SK-N-SH (cell line): ENCODE measurements at regions not wholly inside any gene's neighbourhood (a gene's known extent, or its start where the extent isn't known, plus 50 kb on each side); places are given as distances from the start of the nearest gene placed in this dataset.

Experiments
- CTCF ChIA-PET: fragments of 300-600, 350-600 bp; formaldehyde crosslinking; extraction: SDS; loops from one replicate; lab custom pipeline; 2021; lab: Yijun Ruan, JAX
- POLR2A ChIA-PET: fragments of 350-600 bp; sonication (Branson Sonifier 250); formaldehyde crosslinking; extraction: SDS; loops from one replicate; lab custom pipeline; 2020; ENCODE audit warnings: antibody characterized with exemption, inconsistent platforms; lab: Yijun Ruan, JAX
- DNase-seq: peaks from one replicate; pipeline ENCODE4 v3.0.0; 2012
- H2AFZ ChIP-seq: fragments of 200-600 bp; sonication (generic); 2 replicates; pipeline ENCODE4 v1.8.1; 2016; ENCODE audit warnings: antibody characterized with exemption, mild to moderate bottlenecking, low read depth
- H3F3A ChIP-seq: fragments of 200-600 bp; sonication (generic); replicated peaks from 2 replicates; pipeline ENCODE3; 2016; ENCODE audit warnings: antibody characterized with exemption, mild to moderate bottlenecking; ENCODE audit not compliant: insufficient read depth
- H3K27ac ChIP-seq, 2 experiments: fragments of 200-500 bp in 1 of 2; fragments of 200-600 bp in 1 of 2; sonication (Bioruptor generic) in 1 of 2; sonication (generic), shearing (Covaris generic) in 1 of 2; 2 replicates each; pipeline versions ENCODE4 v1.5.1 to v1.6.1; 2014 to 2016; ENCODE audit warnings: low read depth in 2 of 2, inconsistent platforms in 1 of 2, low read length in 1 of 2, mild to moderate bottlenecking in 1 of 2, mixed read lengths in 1 of 2
- H3K27me3 ChIP-seq: fragments of 200-600 bp; sonication (generic), shearing (Covaris generic); 2 replicates; pipeline ENCODE4 v1.6.1; 2016; ENCODE audit warnings: mixed run types; ENCODE audit not compliant: insufficient read depth
- H3K36me3 ChIP-seq, 2 experiments: fragments of 200-500 bp in 1 of 2; fragments of 200-600 bp in 1 of 2; sonication (Bioruptor generic) in 1 of 2; sonication (generic) in 1 of 2; replicated peaks in 1 of 2; 2 replicates each; pipeline versions ENCODE3 to v1.5.1; 2014 to 2016; ENCODE audit warnings: low read length in 1 of 2, mild to moderate bottlenecking in 1 of 2; ENCODE audit not compliant: insufficient read depth in 2 of 2, control insufficient read depth in 1 of 2
- H3K4me1 ChIP-seq, 2 experiments: fragments of 200-500 bp in 1 of 2; fragments of 200-600 bp in 1 of 2; sonication (Bioruptor generic) in 1 of 2; sonication (generic), shearing (Covaris generic) in 1 of 2; 2 replicates each; pipeline versions ENCODE4 v1.5.1 to v1.6.1; 2014 to 2016; ENCODE audit warnings: low read depth in 1 of 2, low read length in 1 of 2, mixed run types in 1 of 2; ENCODE audit not compliant: insufficient read depth in 2 of 2, control insufficient read depth in 1 of 2
- H3K4me2 ChIP-seq: fragments of 200-600 bp; sonication (generic), shearing (Covaris generic); 2 replicates; pipeline ENCODE4 v1.6.1; 2017; ENCODE audit warnings: mixed run types
- H3K4me3 ChIP-seq, 2 experiments: fragments of 200-500 bp in 1 of 2; fragments of 200-600 bp in 1 of 2; sonication (Bioruptor generic) in 1 of 2; sonication (generic), shearing (Covaris generic) in 1 of 2; 2 replicates each; pipeline versions ENCODE4 v1.5.1 to v1.8.1; 2014 to 2016; ENCODE audit warnings: low read depth in 2 of 2, inconsistent platforms in 1 of 2, low read length in 1 of 2, mild to moderate bottlenecking in 1 of 2, mixed read lengths in 1 of 2, moderate library complexity in 1 of 2
- H3K79me2 ChIP-seq: fragments of 200-600 bp; sonication (generic); 2 replicates; pipeline ENCODE4 v1.8.1; 2017; ENCODE audit warnings: mild to moderate bottlenecking; ENCODE audit not compliant: insufficient read depth
- H3K9ac ChIP-seq: fragments of 200-600 bp; sonication (generic); 2 replicates; pipeline ENCODE4 v1.6.1; 2017; ENCODE audit warnings: mixed run types
- H3K9me2 ChIP-seq: fragments of 200-600 bp; sonication (generic); 2 replicates; pipeline ENCODE4 v1.6.1; 2017; ENCODE audit warnings: mixed run types
- H3K9me3 ChIP-seq: fragments of 200-600 bp; sonication (generic); 2 replicates; pipeline ENCODE4 v1.6.1; 2017; ENCODE audit warnings: mixed run types, mild to moderate bottlenecking, moderate library complexity
- H4K20me1 ChIP-seq: fragments of 200-600 bp; sonication (generic); 2 replicates; pipeline ENCODE4 v1.6.1; 2017; ENCODE audit warnings: mild to moderate bottlenecking, mixed run types; ENCODE audit not compliant: insufficient read depth
- CHD2 ChIP-seq: fragments of 150-350 bp; IDR thresholded peaks from 2 replicates; pipeline ENCODE4 v1.6.1; 2018; ENCODE audit warnings: low read length; ENCODE audit not compliant: partially characterized antibody
- EP300 ChIP-seq, 2 experiments: IDR thresholded peaks; 2 replicates each; pipeline versions ENCODE4 v1.4.0 to v1.6.1; 2012; ENCODE audit warnings: borderline replicate concordance in 1 of 2, low read depth in 1 of 2, low read length in 1 of 2
- FOXM1 ChIP-seq: IDR thresholded peaks from 2 replicates; pipeline ENCODE4 v1.4.0; 2012; ENCODE audit warnings: low read depth, mild to moderate bottlenecking
- GATA2 ChIP-seq: sonication (generic); formaldehyde crosslinking; IDR thresholded peaks from 2 replicates; pipeline ENCODE4 v1.5.0; 2020; ENCODE audit warnings: mild to moderate bottlenecking, missing genetic modification reagents
- JUND ChIP-seq: IDR thresholded peaks from 2 replicates; pipeline ENCODE4 v1.4.0; 2012
- RAD21 ChIP-seq: IDR thresholded peaks from 2 replicates; pipeline ENCODE4 v1.6.1; 2012; ENCODE audit warnings: mild to moderate bottlenecking, low read length
- WGBS: methylation state at CpG from one replicate; pipeline ENCODE4 v1.1.6; 2017; ENCODE audit warnings: low lambda C conversion rate; 5-methylcytosine and 5-hydroxymethylcytosine counted together
- TF ChIP-seq, protein P1 (sequence below): IDR thresholded peaks from 2 replicates; pipeline ENCODE4 v1.6.1; 2012; ENCODE audit warnings: mild to moderate bottlenecking, low read depth, low read length, moderate library complexity
- TF ChIP-seq, protein P2 (sequence below): fragments of 200-600 bp; sonication (generic); IDR thresholded peaks from 2 replicates; pipeline ENCODE4 v1.6.1; 2017; ENCODE audit warnings: antibody characterized with exemption, mild to moderate bottlenecking, moderate library complexity
- TF ChIP-seq, protein P3 (sequence below): IDR thresholded peaks from 2 replicates; pipeline ENCODE4 v1.4.0; 2012; ENCODE audit warnings: low read depth, borderline replicate concordance
- TF ChIP-seq, protein P4 (sequence below): IDR thresholded peaks from 2 replicates; pipeline ENCODE4; 2012

DNA sequence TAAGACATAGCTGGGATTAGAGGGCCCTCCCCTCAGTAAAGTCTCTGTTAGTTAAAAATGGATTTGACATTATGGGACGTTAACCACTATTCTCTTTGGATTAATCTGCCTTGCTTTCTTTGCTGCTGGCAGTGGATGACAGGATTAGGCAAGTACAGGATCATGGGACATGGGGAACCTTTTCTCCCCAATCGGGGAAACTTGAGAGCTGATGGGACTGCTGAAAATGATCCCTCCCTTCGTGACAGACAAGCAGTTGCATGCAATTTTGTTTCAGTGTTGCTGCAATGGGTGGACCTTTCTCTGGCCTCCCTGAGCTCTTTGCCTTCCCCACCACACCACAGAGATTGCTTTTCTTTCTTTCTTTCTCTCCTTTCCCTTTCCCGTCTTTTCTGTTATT lies 120.2 kb upstream of the BANK1 start:
- Histone ChIP-seq H3K9me2 (0 out of 2 replicates have a peak, but pooled peaks cover 2% of the 10 kb centered on the region), H4K20me1 (no peaks in the 10 kb centered on the region), H3K4me3 (no peak overlapping the region), H3K27me3 (no peaks in the 10 kb centered on the region), H2AFZ (no peak overlapping the region), H3K36me3 (no peaks in the 10 kb centered on the region), H3F3A (no peaks in the 10 kb centered on the region), H3K79me2 (no peaks in the 10 kb centered on the region), H3K9ac (no peak overlapping the region)
- WGBS, result 88% methylated on average over 4 of the region's 4 CpGs
- no peak for TF ChIP-seq RAD21
- TF ChIP-seq, protein P1, sequence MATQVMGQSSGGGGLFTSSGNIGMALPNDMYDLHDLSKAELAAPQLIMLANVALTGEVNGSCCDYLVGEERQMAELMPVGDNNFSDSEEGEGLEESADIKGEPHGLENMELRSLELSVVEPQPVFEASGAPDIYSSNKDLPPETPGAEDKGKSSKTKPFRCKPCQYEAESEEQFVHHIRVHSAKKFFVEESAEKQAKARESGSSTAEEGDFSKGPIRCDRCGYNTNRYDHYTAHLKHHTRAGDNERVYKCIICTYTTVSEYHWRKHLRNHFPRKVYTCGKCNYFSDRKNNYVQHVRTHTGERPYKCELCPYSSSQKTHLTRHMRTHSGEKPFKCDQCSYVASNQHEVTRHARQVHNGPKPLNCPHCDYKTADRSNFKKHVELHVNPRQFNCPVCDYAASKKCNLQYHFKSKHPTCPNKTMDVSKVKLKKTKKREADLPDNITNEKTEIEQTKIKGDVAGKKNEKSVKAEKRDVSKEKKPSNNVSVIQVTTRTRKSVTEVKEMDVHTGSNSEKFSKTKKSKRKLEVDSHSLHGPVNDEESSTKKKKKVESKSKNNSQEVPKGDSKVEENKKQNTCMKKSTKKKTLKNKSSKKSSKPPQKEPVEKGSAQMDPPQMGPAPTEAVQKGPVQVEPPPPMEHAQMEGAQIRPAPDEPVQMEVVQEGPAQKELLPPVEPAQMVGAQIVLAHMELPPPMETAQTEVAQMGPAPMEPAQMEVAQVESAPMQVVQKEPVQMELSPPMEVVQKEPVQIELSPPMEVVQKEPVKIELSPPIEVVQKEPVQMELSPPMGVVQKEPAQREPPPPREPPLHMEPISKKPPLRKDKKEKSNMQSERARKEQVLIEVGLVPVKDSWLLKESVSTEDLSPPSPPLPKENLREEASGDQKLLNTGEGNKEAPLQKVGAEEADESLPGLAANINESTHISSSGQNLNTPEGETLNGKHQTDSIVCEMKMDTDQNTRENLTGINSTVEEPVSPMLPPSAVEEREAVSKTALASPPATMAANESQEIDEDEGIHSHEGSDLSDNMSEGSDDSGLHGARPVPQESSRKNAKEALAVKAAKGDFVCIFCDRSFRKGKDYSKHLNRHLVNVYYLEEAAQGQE, result no peak
- TF ChIP-seq, protein P2, sequence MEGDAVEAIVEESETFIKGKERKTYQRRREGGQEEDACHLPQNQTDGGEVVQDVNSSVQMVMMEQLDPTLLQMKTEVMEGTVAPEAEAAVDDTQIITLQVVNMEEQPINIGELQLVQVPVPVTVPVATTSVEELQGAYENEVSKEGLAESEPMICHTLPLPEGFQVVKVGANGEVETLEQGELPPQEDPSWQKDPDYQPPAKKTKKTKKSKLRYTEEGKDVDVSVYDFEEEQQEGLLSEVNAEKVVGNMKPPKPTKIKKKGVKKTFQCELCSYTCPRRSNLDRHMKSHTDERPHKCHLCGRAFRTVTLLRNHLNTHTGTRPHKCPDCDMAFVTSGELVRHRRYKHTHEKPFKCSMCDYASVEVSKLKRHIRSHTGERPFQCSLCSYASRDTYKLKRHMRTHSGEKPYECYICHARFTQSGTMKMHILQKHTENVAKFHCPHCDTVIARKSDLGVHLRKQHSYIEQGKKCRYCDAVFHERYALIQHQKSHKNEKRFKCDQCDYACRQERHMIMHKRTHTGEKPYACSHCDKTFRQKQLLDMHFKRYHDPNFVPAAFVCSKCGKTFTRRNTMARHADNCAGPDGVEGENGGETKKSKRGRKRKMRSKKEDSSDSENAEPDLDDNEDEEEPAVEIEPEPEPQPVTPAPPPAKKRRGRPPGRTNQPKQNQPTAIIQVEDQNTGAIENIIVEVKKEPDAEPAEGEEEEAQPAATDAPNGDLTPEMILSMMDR, result no peak
- TF ChIP-seq, protein P3, sequence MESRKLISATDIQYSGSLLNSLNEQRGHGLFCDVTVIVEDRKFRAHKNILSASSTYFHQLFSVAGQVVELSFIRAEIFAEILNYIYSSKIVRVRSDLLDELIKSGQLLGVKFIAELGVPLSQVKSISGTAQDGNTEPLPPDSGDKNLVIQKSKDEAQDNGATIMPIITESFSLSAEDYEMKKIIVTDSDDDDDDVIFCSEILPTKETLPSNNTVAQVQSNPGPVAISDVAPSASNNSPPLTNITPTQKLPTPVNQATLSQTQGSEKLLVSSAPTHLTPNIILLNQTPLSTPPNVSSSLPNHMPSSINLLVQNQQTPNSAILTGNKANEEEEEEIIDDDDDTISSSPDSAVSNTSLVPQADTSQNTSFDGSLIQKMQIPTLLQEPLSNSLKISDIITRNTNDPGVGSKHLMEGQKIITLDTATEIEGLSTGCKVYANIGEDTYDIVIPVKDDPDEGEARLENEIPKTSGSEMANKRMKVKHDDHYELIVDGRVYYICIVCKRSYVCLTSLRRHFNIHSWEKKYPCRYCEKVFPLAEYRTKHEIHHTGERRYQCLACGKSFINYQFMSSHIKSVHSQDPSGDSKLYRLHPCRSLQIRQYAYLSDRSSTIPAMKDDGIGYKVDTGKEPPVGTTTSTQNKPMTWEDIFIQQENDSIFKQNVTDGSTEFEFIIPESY, result no peak
- TF ChIP-seq, protein P4, sequence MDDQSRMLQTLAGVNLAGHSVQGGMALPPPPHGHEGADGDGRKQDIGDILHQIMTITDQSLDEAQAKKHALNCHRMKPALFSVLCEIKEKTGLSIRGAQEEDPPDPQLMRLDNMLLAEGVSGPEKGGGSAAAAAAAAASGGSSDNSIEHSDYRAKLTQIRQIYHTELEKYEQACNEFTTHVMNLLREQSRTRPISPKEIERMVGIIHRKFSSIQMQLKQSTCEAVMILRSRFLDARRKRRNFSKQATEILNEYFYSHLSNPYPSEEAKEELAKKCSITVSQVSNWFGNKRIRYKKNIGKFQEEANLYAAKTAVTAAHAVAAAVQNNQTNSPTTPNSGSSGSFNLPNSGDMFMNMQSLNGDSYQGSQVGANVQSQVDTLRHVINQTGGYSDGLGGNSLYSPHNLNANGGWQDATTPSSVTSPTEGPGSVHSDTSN, result no peak
- no peak for TF ChIP-seq EP300 (IDR thresholded peaks at IDR 0.05; ENCODE audit: borderline replicate concordance in 1 of 2, low read depth in 1 of 2, low read length in 1 of 2)
- no peak for TF ChIP-seq CHD2
- no peak for TF ChIP-seq FOXM1
- TF ChIP-seq JUND, result no peak
- TF ChIP-seq GATA2, result no peak
- TF ChIP-seq, all 33 proteins: peak for 0
- no peak for DNase-seq
- H3K4me2 ChIP-seq, result no peak overlapping the region
- ChIA-PET CTCF (no interaction called here), POLR2A (no interaction called here)
- no peak overlapping the region for H3K27ac ChIP-seq
- H3K4me1 ChIP-seq, result peaks cover 0 to 3% of the 10 kb centered on the region in 2 experiments; a peak in 2 of 4 replicates
- H3K9me3 ChIP-seq, result no peaks in the 10 kb centered on the region
